ENCODE measurements at regions not wholly inside any gene's neighbourhood (a gene's known extent, or its start where the extent isn't known, plus 50 kb on each side); places are given as distances from the start of the nearest gene placed in this dataset.

- no peak overlapping the region for H3K4me3 ChIP-seq (ENCODE audit: low read length)
- no peak for TF ChIP-seq CTCF (conservative IDR thresholded peaks at IDR 0.05; ENCODE audit: low read depth, low read length)
- no peak for DNase-seq (ENCODE audit: low read depth)
These were observed 159.4 kb upstream of the FER start for GRCh38 chr5:108588323-108588722.

GRCh38 chr5:108587821-108588220, 159.9 kb upstream of the FER start:
- no peak for DNase-seq (ENCODE audit: low read depth)
- H3K4me3 ChIP-seq (ENCODE audit: low read length) = no peak overlapping the region
- TF ChIP-seq CTCF (conservative IDR thresholded peaks at IDR 0.05; ENCODE audit: low read depth, low read length) = no peak

- TF ChIP-seq CTCF (conservative IDR thresholded peaks at IDR 0.05; ENCODE audit: low read depth, low read length) = no peak
- DNase-seq (ENCODE audit: low read depth) = no peak
- H3K4me3 ChIP-seq (ENCODE audit: low read length) = no peak overlapping the region
These were observed 166.7 kb upstream of the FER start for GRCh38 chr5:108581026-108581425.

GRCh38 chr5:108579236-108579635, 168.5 kb upstream of the FER start:
- no peak for TF ChIP-seq CTCF (conservative IDR thresholded peaks at IDR 0.05; ENCODE audit: low read depth, low read length)
- no peak overlapping the region for H3K4me3 ChIP-seq (ENCODE audit: low read length)
- no peak for DNase-seq (ENCODE audit: low read depth)

GRCh38 chr5:108578791-108579190, 168.9 kb upstream of the FER start:
- DNase-seq (ENCODE audit: low read depth) = no peak
- no peak overlapping the region for H3K4me3 ChIP-seq (ENCODE audit: low read length)
- no peak for TF ChIP-seq CTCF (conservative IDR thresholded peaks at IDR 0.05; ENCODE audit: low read depth, low read length)

- no peak for DNase-seq (ENCODE audit: low read depth)
- no peak for TF ChIP-seq CTCF (conservative IDR thresholded peaks at IDR 0.05; ENCODE audit: low read depth, low read length)
- H3K4me3 ChIP-seq (ENCODE audit: low read length) = no peak overlapping the region
These were observed 180.3 kb upstream of the FER start for GRCh38 chr5:108567429-108567828.

GRCh38 chr5:108564441-108564840, 182.5 kb upstream of the FBXL17 start:
- no peak for TF ChIP-seq CTCF (conservative IDR thresholded peaks at IDR 0.05; ENCODE audit: low read depth, low read length)
- H3K4me3 ChIP-seq (ENCODE audit: low read length) = no peak overlapping the region
- DNase-seq (ENCODE audit: low read depth) = no peak
